SK-N-SH (cell line): ENCODE measurements at regions not wholly inside any gene's neighbourhood (a gene's known extent, or its start where the extent isn't known, plus 50 kb on each side); places are given as distances from the start of the nearest gene placed in this dataset.
A peak's percentile ranks its signal among the peaks of the same experiment; 100 is the strongest.

Experiments used
- CTCF ChIA-PET: fragments of 300-600, 350-600 bp; formaldehyde crosslinking; extraction: SDS; loops from one replicate; lab custom pipeline; 2021; lab: Yijun Ruan, JAX
- POLR2A ChIA-PET: fragments of 350-600 bp; sonication (Branson Sonifier 250); formaldehyde crosslinking; extraction: SDS; loops from one replicate; lab custom pipeline; 2020; ENCODE audit warnings: antibody characterized with exemption, inconsistent platforms; lab: Yijun Ruan, JAX
- DNase-seq: peaks from one replicate; pipeline ENCODE4 v3.0.0; 2012
- H2AFZ ChIP-seq: fragments of 200-600 bp; sonication (generic); 2 replicates; pipeline ENCODE4 v1.8.1; 2016; ENCODE audit warnings: antibody characterized with exemption, mild to moderate bottlenecking, low read depth
- H3F3A ChIP-seq: fragments of 200-600 bp; sonication (generic); replicated peaks from 2 replicates; pipeline ENCODE3; 2016; ENCODE audit warnings: antibody characterized with exemption, mild to moderate bottlenecking; ENCODE audit not compliant: insufficient read depth
- H3K27ac ChIP-seq, 2 experiments: fragments of 200-500 bp in 1 of 2; fragments of 200-600 bp in 1 of 2; sonication (Bioruptor generic) in 1 of 2; sonication (generic), shearing (Covaris generic) in 1 of 2; 2 replicates each; pipeline versions ENCODE4 v1.5.1 to v1.6.1; 2014 to 2016; ENCODE audit warnings: low read depth in 2 of 2, inconsistent platforms in 1 of 2, low read length in 1 of 2, mild to moderate bottlenecking in 1 of 2, mixed read lengths in 1 of 2
- H3K27me3 ChIP-seq: fragments of 200-600 bp; sonication (generic), shearing (Covaris generic); 2 replicates; pipeline ENCODE4 v1.6.1; 2016; ENCODE audit warnings: mixed run types; ENCODE audit not compliant: insufficient read depth
- H3K36me3 ChIP-seq, 2 experiments: fragments of 200-500 bp in 1 of 2; fragments of 200-600 bp in 1 of 2; sonication (Bioruptor generic) in 1 of 2; sonication (generic) in 1 of 2; replicated peaks in 1 of 2; 2 replicates each; pipeline versions ENCODE3 to v1.5.1; 2014 to 2016; ENCODE audit warnings: low read length in 1 of 2, mild to moderate bottlenecking in 1 of 2; ENCODE audit not compliant: insufficient read depth in 2 of 2, control insufficient read depth in 1 of 2
- H3K4me1 ChIP-seq, 2 experiments: fragments of 200-500 bp in 1 of 2; fragments of 200-600 bp in 1 of 2; sonication (Bioruptor generic) in 1 of 2; sonication (generic), shearing (Covaris generic) in 1 of 2; 2 replicates each; pipeline versions ENCODE4 v1.5.1 to v1.6.1; 2014 to 2016; ENCODE audit warnings: low read depth in 1 of 2, low read length in 1 of 2, mixed run types in 1 of 2; ENCODE audit not compliant: insufficient read depth in 2 of 2, control insufficient read depth in 1 of 2
- H3K4me2 ChIP-seq: fragments of 200-600 bp; sonication (generic), shearing (Covaris generic); 2 replicates; pipeline ENCODE4 v1.6.1; 2017; ENCODE audit warnings: mixed run types
- H3K4me3 ChIP-seq, 2 experiments: fragments of 200-500 bp in 1 of 2; fragments of 200-600 bp in 1 of 2; sonication (Bioruptor generic) in 1 of 2; sonication (generic), shearing (Covaris generic) in 1 of 2; 2 replicates each; pipeline versions ENCODE4 v1.5.1 to v1.8.1; 2014 to 2016; ENCODE audit warnings: low read depth in 2 of 2, inconsistent platforms in 1 of 2, low read length in 1 of 2, mild to moderate bottlenecking in 1 of 2, mixed read lengths in 1 of 2, moderate library complexity in 1 of 2
- H3K79me2 ChIP-seq: fragments of 200-600 bp; sonication (generic); 2 replicates; pipeline ENCODE4 v1.8.1; 2017; ENCODE audit warnings: mild to moderate bottlenecking; ENCODE audit not compliant: insufficient read depth
- H3K9ac ChIP-seq: fragments of 200-600 bp; sonication (generic); 2 replicates; pipeline ENCODE4 v1.6.1; 2017; ENCODE audit warnings: mixed run types
- H3K9me2 ChIP-seq: fragments of 200-600 bp; sonication (generic); 2 replicates; pipeline ENCODE4 v1.6.1; 2017; ENCODE audit warnings: mixed run types
- H3K9me3 ChIP-seq: fragments of 200-600 bp; sonication (generic); 2 replicates; pipeline ENCODE4 v1.6.1; 2017; ENCODE audit warnings: mixed run types, mild to moderate bottlenecking, moderate library complexity
- H4K20me1 ChIP-seq: fragments of 200-600 bp; sonication (generic); 2 replicates; pipeline ENCODE4 v1.6.1; 2017; ENCODE audit warnings: mild to moderate bottlenecking, mixed run types; ENCODE audit not compliant: insufficient read depth
- CHD2 ChIP-seq: fragments of 150-350 bp; IDR thresholded peaks from 2 replicates; pipeline ENCODE4 v1.6.1; 2018; ENCODE audit warnings: low read length; ENCODE audit not compliant: partially characterized antibody
- CTCF ChIP-seq: fragments of 200-600 bp; sonication (generic); IDR thresholded peaks from 2 replicates; pipeline ENCODE4 v1.6.1; 2017; ENCODE audit warnings: antibody characterized with exemption, mild to moderate bottlenecking, moderate library complexity
- ELF1 ChIP-seq: IDR thresholded peaks from 2 replicates; pipeline ENCODE4 v1.4.0; 2012
- EZH2phosphoT487 ChIP-seq: fragments of 200-600 bp; sonication (generic); IDR thresholded peaks from 2 replicates; pipeline ENCODE4 v1.6.1; 2017; ENCODE audit warnings: low read depth, mixed run types, mild to moderate bottlenecking, antibody characterized with exemption, moderate library complexity, borderline replicate concordance
- FOSL2 ChIP-seq: IDR thresholded peaks from 2 replicates; pipeline ENCODE4 v1.4.0; 2012; ENCODE audit warnings: low read depth, mild to moderate bottlenecking, moderate library complexity, borderline replicate concordance
- FOXJ3 ChIP-seq: sonication (generic); formaldehyde crosslinking; IDR thresholded peaks from 2 replicates; pipeline ENCODE4 v1.5.1; 2020; ENCODE audit warnings: mild to moderate bottlenecking, missing genetic modification reagents
- JUND ChIP-seq: IDR thresholded peaks from 2 replicates; pipeline ENCODE4 v1.4.0; 2012
- MEF2A ChIP-seq: IDR thresholded peaks from 2 replicates; pipeline ENCODE4 v1.4.0; 2012; ENCODE audit warnings: low read depth, borderline replicate concordance
- NFIC ChIP-seq: IDR thresholded peaks from 2 replicates; pipeline ENCODE4 v1.4.0; 2012; ENCODE audit warnings: borderline replicate concordance
- PBX3 ChIP-seq: IDR thresholded peaks from 2 replicates; pipeline ENCODE4; 2012
- POLR2AphosphoS5 ChIP-seq: IDR thresholded peaks from 2 replicates; pipeline ENCODE4 v1.6.1; 2012; ENCODE audit warnings: low read depth, low read length
- RCOR1 ChIP-seq: fragments of 150-350 bp; IDR thresholded peaks from 2 replicates; pipeline ENCODE4 v1.6.1; 2017; ENCODE audit warnings: antibody characterized with exemption, low read length
- TAF1 ChIP-seq: IDR thresholded peaks from 2 replicates; pipeline ENCODE4 v1.6.1; 2012; ENCODE audit warnings: low read depth, mild to moderate bottlenecking, low read length, moderate library complexity, borderline replicate concordance
- TEAD4 ChIP-seq: IDR thresholded peaks from 2 replicates; pipeline ENCODE4 v1.4.0; 2012; ENCODE audit warnings: mild to moderate bottlenecking, borderline replicate concordance; ENCODE audit not compliant: insufficient read depth
- USF1 ChIP-seq: IDR thresholded peaks from 2 replicates; pipeline ENCODE4 v1.4.0; 2012; ENCODE audit warnings: low read depth, borderline replicate concordance
- YY1 ChIP-seq: IDR thresholded peaks from 2 replicates; pipeline ENCODE4 v1.4.0; 2012; ENCODE audit warnings: low read depth, mild to moderate bottlenecking
- WGBS: methylation state at CpG from one replicate; pipeline ENCODE4 v1.1.6; 2017; ENCODE audit warnings: low lambda C conversion rate; 5-methylcytosine and 5-hydroxymethylcytosine counted together

- Histone ChIP-seq H3K27me3 (no peaks in the 10 kb centered on the region), H3K27ac (0 out of 4 replicates have a peak overlapping the region, but pooled peaks of 1 of the 2 experiments have one; percentile 7), H3K9me3 (no peaks in the 10 kb centered on the region), H3K79me2 (no peaks in the 10 kb centered on the region), H3K4me3 (no peak overlapping the region), H3K9ac (no peak overlapping the region), H3K9me2 (no peaks in the 10 kb centered on the region), H4K20me1 (no peaks in the 10 kb centered on the region), H3K4me1 (peaks cover 26 to 42% of the 10 kb centered on the region in 2 experiments), H3K4me2 (peak overlapping the region; percentile 31; the same call in 1 of the 2 replicates), H3F3A (peaks cover 14% of the 10 kb centered on the region), H2AFZ (no peak overlapping the region), H3K36me3 (no peaks in the 10 kb centered on the region)
- TF ChIP-seq RCOR1 = no peak
- CTCF ChIA-PET = interaction anchor here (0.7 to 2.4 kb wide), 4 partner anchors 9 to 76 kb away, joined by 3 to 8 read pairs (median 5); no protein-coding TSS in a partner anchor
- WGBS = 98% methylated on average over 5 of the region's 5 CpGs
- POLR2A ChIA-PET = no interaction called here
- no peak for DNase-seq
These were observed 175.5 kb downstream of the ZFP36L2 start for GRCh38 chr2:43050866-43051265.

- no peaks in the 10 kb centered on the region for H3K9me3 ChIP-seq
- H3K27me3 ChIP-seq = no peaks in the 10 kb centered on the region
- TF ChIP-seq PBX3 (no peak), TAF1 (no peak)
- H3K27ac ChIP-seq = no peak overlapping the region
- no peaks in the 10 kb centered on the region for H3K9me2 ChIP-seq
- H3K4me3 ChIP-seq = no peak overlapping the region
- H4K20me1 ChIP-seq = no peaks in the 10 kb centered on the region
- no peak for DNase-seq
- WGBS = 94% methylated on average over 18 of the region's 18 CpGs
- H3F3A ChIP-seq = peaks cover 14% of the 10 kb centered on the region
- H3K4me2 ChIP-seq = no peak overlapping the region
- H3K4me1 ChIP-seq = peaks cover 26 to 34% of the 10 kb centered on the region in 2 experiments
- no peaks in the 10 kb centered on the region for H3K79me2 ChIP-seq
- H3K9ac ChIP-seq = no peak overlapping the region
- CTCF ChIA-PET = interaction anchor here (0.7 to 1.8 kb wide), 2 partner anchors 8 to 23 kb away, joined by 3 to 6 read pairs; no protein-coding TSS in a partner anchor
- POLR2A ChIA-PET = no interaction called here
- H2AFZ ChIP-seq = no peak overlapping the region
- no peaks in the 10 kb centered on the region for H3K36me3 ChIP-seq
These were observed 176.3 kb downstream of the ZFP36L2 start for GRCh38 chr2:43049836-43050801.

GRCh38 chr2:43047187-43047780, 179.1 kb downstream of the ZFP36L2 start:
- POLR2A ChIA-PET = interaction anchor here (0.9 kb wide), 1 partner anchor 43 kb away, joined by 3 read pairs; no protein-coding TSS in a partner anchor
- WGBS = 82% methylated on average over 17 of the region's 17 CpGs
- Histone ChIP-seq H3K4me1 (peaks cover 14 to 37% of the 10 kb centered on the region in 2 experiments), H3K9me3 (no peaks in the 10 kb centered on the region), H3K36me3 (no peaks in the 10 kb centered on the region), H3K27me3 (no peaks in the 10 kb centered on the region), H3K4me2 (peak overlapping the region; percentile 38; the same call in 1 of the 2 replicates), H3K4me3 (no peak overlapping the region), H3K9ac (no peak overlapping the region), H3K9me2 (no peaks in the 10 kb centered on the region), H3K79me2 (no peaks in the 10 kb centered on the region), H3K27ac (peak overlapping the region in 1 of 2 experiments; percentile 56; a peak in 1 of 4 replicates), H4K20me1 (no peaks in the 10 kb centered on the region), H3F3A (peaks cover 20% of the 10 kb centered on the region), H2AFZ (0 out of 2 replicates have a peak overlapping the region, but pooled peaks have one; percentile 65)
- CTCF ChIA-PET = interaction anchor here (0.9 to 1.8 kb wide), 4 partner anchors 8 to 180 kb away, joined by 3 to 10 read pairs (median 5); no protein-coding TSS in a partner anchor
- no peak for DNase-seq
- TF ChIP-seq MEF2A (no peak), FOXJ3 (CRISPR knock-in tag) (no peak), NFIC (no peak), FOSL2 (no peak), CTCF (no peak), CHD2 (no peak), POLR2AphosphoS5 (no peak), ELF1 (no peak), YY1 (no peak), JUND (no peak), TEAD4 (no peak), USF1 (no peak), EZH2phosphoT487 (no peak)
